ENCODE measurements at regions not wholly inside any gene's neighbourhood (a gene's known extent, or its start where the extent isn't known, plus 50 kb on each side); places are given as distances from the start of the nearest gene placed in this dataset.
"Not testable (repeated sequence)": the region's sequence is repeated elsewhere in the genome, so short reads cannot be mapped to it uniquely, and the experiment has no call there.

DNA sequence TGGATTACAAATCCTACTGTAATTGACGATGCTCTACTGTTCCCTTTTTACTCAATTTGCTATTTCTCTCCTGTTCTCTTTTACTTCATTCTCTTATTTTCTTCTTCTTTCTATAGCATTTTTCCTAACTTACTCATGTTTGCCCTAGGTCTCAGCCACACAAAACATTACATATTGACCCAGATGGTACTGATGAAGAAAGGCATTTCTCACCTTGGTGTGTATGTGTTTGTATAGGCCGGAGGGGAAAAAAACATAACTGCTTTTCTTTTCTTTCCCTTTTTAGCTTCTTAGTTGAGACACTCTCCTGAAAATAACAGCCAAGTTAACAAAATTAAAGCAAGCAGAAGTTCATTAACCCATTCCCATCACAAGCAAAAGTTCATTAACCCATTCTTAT is 1019.8 kb upstream of the CDH18 start:
- DNase-seq, result no peak

- DNase-seq, result not testable (repeated sequence)
Measured at GRCh38 chr5:20988933-20989332, 1000.9 kb upstream of the CDH18 start.

DNA sequence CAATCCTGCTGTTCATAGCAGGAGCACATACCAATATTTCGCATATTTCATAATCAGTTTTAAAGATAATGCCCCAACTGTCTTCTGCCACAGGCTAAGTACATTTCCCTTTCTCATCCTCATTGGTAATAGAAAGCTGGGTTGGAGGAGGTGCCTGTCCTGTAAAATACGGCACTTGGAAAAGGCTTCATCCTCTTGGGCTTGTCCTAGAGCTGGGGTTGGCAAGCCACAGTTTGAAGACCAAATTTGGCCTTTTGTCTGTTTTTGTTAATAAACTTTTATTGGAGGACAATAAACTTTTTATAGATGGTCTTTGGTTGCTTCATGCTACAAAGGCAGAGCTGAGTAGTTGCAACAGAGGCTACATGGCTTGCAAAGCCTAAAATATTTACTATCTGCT is 997.8 kb upstream of the CDH18 start:
- DNase-seq, result no peak

DNA sequence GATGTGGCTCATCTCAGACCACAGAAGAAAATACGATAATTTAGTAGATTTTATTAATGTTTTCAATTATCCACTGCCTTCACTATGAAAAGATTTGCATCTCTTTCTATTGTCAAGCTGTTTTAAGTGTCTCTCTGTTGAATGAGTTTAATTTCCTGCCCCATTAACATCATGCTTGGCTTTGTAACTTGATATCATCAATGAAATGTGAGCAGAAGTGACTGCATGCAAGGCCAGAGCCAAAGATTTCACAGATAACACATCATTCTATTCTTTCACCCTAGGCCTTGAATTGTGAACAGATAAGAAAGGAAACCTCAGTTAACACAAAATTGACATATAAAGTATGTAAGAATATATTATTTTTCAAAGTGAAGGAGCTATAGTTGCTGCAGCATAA is 986.4 kb upstream of the CDH18 start:
- no peak for DNase-seq

- DNase-seq, result no peak
Measured at GRCh38 chr5:20972419-20972925, 984.5 kb upstream of the CDH18 start.

GRCh38 chr5:20959347-20959746 is 971.3 kb upstream of the CDH18 start:
- DNase-seq, result no peak

DNA sequence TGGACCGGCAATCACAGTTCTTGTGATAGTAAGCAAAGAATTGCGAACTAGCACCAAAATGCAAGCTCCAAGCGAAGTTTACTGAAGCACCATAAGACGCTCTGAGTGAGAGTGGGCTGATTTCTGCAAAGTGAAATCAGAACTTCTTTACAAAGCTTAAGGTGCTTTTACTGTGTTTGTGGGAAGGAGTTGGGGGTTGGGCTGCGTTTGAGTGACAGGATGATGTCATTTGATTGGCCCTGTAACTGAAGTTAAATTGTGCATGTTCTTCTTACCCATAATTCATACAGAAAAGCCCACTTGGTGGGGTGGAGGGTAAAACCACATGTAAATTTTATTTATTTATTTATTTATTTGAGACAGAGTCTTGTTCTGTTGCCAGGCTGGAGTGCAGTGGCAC is 970.6 kb upstream of the CDH18 start:
- DNase-seq, result no peak

DNA sequence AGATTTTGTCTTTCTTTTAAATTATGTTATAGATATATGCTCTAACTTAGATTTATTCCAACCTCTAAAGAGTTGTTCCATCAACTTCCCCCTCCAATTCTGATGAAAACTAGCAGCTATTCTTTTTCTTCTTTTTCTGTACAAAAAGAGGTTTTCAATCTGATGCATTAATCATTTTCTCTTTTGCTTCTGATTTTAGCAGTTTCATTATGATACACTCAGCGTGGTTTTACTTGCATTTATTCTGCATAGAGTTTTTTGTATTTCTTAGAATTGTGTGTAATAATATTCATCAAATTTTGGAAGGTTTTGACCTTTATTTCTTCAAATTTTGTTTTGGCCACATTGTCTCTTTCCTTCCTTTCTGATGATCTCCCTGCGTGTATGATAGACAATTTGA is 968.1 kb upstream of the CDH18 start:
- DNase-seq, result no peak

DNA sequence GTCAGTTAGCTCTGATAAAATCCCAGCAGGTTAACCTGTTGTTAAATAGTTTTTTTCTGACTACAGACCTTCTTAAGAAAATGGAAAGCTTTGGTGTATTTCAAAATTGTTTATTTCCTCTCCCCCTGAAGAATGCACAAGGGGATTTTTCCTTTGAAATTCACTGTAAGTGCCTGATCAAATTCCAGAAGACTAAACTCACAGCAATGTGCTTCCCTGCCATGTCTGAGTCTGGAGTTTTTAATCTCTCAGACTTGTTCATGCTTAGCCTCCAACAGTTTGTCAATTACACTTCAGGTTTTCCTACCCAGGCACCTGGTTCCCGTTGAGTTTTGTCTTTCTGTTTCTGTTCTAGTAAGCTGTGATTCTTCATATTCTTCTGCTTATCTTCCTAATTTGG is 961.6 kb upstream of the CDH18 start:
- DNase-seq, result no peak

GRCh38 chr5:20943183-20943971 is 955.4 kb upstream of the CDH18 start:
- DNase-seq, result not testable (repeated sequence)

- not testable (repeated sequence) for DNase-seq
Measured at GRCh38 chr5:20942603-20943002, 954.6 kb upstream of the CDH18 start.

GRCh38 chr5:20940786-20941185 is 952.8 kb upstream of the CDH18 start:
- DNase-seq, result not testable (repeated sequence)

- not testable (repeated sequence) for DNase-seq
Measured at GRCh38 chr5:20890936-20891335, 902.9 kb upstream of the CDH18 start.

DNA sequence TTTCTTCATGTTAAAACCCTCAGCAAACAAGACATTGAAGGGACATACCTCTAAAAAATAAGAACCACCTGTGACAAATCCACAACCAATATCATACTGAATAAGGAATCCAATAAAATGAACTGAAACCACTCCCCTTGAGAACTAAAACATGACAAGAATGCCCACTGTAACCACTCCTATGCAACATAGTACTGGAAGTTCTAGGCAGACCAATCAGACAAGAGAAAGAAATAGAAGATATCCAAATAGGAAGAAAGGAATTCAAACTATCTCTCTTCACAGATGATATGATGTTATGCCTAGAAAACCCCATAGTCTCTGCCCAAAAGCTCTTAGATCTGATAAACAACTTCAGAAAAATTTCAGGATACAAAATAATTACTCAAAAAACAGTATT is 887.7 kb upstream of the CDH18 start:
- DNase-seq, result not testable (repeated sequence)

DNA sequence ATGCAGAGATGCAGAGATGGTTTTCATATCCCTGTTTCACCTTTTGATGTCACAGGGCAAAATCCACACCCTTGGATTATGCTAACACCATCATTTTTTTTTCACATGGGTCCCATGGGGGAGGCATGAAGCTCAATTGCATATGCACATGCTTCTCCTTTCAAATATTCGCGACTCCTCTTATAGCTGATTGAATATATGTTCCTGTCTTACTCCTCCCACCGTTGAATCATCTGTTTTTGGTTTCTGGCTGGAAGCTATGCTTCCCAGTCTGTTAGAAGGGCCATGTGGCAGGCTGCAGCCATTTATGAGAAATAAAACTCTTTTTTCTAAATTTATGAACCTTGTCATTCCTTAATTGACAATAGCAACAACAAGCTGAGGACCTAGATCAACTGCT is 877.9 kb upstream of the CDH18 start:
- not testable (repeated sequence) for DNase-seq

GRCh38 chr5:20833081-20833627 is 845.2 kb upstream of the CDH18 start:
- DNase-seq, result no peak

- no peak for DNase-seq
Measured at GRCh38 chr5:20832204-20833080, 844.4 kb upstream of the CDH18 start.

GRCh38 chr5:20825951-20826350 is 838.0 kb upstream of the CDH18 start:
- not testable (repeated sequence) for DNase-seq

DNA sequence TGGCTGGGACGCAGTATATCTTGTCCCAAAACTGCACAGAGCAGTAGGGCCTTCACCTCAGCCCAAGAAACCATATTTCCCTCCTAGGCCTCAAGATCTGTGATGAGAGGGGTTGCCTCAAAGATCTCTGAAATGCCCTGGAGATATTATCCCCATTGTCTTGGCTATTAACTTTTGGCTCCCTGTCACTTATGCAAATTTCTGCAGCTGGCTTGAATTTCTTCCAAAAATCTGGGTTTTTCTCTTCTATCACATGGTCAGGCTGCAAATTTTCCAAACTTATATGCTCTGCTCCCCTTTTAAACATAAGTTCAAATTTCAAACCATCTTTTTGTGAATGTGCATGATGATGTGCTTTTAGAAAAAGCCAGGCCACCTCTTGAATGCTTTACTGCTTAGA is 809.2 kb upstream of the CDH18 start:
- DNase-seq, result not testable (repeated sequence)

GRCh38 chr5:20784755-20785154 is 796.8 kb upstream of the CDH18 start:
- DNase-seq, result not testable (repeated sequence)

- not testable (repeated sequence) for DNase-seq
Measured at GRCh38 chr5:20783484-20783883, 795.5 kb upstream of the CDH18 start.

DNA sequence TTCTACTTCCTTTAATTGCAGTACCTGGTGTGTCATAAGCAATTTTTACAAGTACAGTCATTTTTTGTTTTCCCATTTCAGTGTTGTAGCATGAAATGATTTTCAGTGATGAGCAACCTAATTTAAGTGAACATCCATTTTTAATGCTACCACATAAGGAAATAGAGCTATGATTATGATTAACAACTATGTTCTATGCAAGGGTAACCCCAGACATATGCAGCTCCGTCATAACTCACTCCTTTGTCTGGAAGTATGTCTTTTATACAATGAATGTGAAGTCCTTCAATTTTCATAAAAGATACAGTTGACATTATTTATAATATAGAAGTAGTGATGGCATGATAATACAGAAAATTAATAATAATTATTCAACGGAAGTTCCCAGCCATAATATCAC is 783.3 kb upstream of the CDH18 start:
- not testable (repeated sequence) for DNase-seq

DNA sequence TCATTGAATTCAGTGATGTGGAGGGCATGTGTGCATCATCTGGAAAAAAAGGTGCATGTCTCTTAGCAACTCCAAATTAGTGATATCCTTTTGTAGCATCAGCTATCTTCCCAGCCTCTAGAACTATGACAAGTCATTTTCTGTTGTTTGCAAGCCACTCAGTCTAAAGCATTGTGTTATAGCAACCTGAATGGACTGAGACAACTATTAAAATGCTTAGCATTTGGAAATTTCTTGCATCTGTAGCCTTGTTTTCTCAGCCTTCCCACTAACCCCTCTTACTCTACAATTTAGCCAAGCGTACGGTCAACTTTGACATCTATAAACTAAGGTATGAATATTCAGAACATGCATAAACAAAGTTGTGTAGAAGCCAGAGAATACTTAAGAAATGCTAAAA is 777.1 kb upstream of the CDH18 start:
- not testable (repeated sequence) for DNase-seq

All from stimulated activated CD4-positive, alpha-beta T cell treated with anti-CD3 and anti-CD28 coated beads, Interleukin-15, amount 100 ng/mL, for 24 hours (primary cell).